Erythroblast (primary cell): ENCODE measurements at regions not wholly inside any gene's neighbourhood (a gene's known extent, or its start where the extent isn't known, plus 50 kb on each side); places are given as distances from the start of the nearest gene placed in this dataset.

ENCODE experiments used
- GATA1 ChIP-seq: IDR thresholded peaks from 2 replicates; pipeline ENCODE4 v1.6.1; 2011; ENCODE audit warnings: low read depth, mild to moderate bottlenecking, control low read depth, low read length, moderate library complexity
- POLR2A ChIP-seq: IDR thresholded peaks from 2 replicates; pipeline ENCODE4 v1.6.1; 2011; ENCODE audit warnings: mild to moderate bottlenecking, low read length

DNA sequence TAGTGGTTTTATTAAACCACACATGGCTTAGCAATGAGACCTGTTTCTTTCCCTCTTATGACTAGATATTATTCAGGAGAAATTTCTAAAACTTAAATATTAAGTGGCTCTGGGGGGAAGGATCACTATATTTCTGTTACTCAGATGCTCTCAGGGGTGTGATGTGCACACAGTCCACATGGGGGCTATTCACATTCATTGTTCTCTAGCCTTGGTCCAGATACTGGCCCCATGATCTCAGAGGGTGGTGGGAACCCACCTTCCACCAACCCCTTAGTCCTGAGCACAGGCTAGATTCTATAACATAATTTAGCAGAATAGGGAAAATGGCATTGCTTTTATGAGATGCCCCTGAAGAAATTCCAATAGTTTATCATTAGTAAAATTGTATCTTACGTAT lies 149.0 kb upstream of the ST8SIA2 start:
- TF ChIP-seq POLR2A = no peak
- no peak for TF ChIP-seq GATA1
